SK-N-SH (cell line): ENCODE measurements at regions not wholly inside any gene's neighbourhood (a gene's known extent, or its start where the extent isn't known, plus 50 kb on each side); places are given as distances from the start of the nearest gene placed in this dataset.

Source experiments
- CTCF ChIA-PET: fragments of 300-600, 350-600 bp; formaldehyde crosslinking; extraction: SDS; loops from one replicate; lab custom pipeline; 2021; lab: Yijun Ruan, JAX
- POLR2A ChIA-PET: fragments of 350-600 bp; sonication (Branson Sonifier 250); formaldehyde crosslinking; extraction: SDS; loops from one replicate; lab custom pipeline; 2020; ENCODE audit warnings: antibody characterized with exemption, inconsistent platforms; lab: Yijun Ruan, JAX
- DNase-seq: peaks from one replicate; pipeline ENCODE4 v3.0.0; 2012
- H2AFZ ChIP-seq: fragments of 200-600 bp; sonication (generic); 2 replicates; pipeline ENCODE4 v1.8.1; 2016; ENCODE audit warnings: antibody characterized with exemption, mild to moderate bottlenecking, low read depth
- H3F3A ChIP-seq: fragments of 200-600 bp; sonication (generic); replicated peaks from 2 replicates; pipeline ENCODE3; 2016; ENCODE audit warnings: antibody characterized with exemption, mild to moderate bottlenecking; ENCODE audit not compliant: insufficient read depth
- H3K27ac ChIP-seq, 2 experiments: fragments of 200-500 bp in 1 of 2; fragments of 200-600 bp in 1 of 2; sonication (Bioruptor generic) in 1 of 2; sonication (generic), shearing (Covaris generic) in 1 of 2; 2 replicates each; pipeline versions ENCODE4 v1.5.1 to v1.6.1; 2014 to 2016; ENCODE audit warnings: low read depth in 2 of 2, inconsistent platforms in 1 of 2, low read length in 1 of 2, mild to moderate bottlenecking in 1 of 2, mixed read lengths in 1 of 2
- H3K27me3 ChIP-seq: fragments of 200-600 bp; sonication (generic), shearing (Covaris generic); 2 replicates; pipeline ENCODE4 v1.6.1; 2016; ENCODE audit warnings: mixed run types; ENCODE audit not compliant: insufficient read depth
- H3K36me3 ChIP-seq, 2 experiments: fragments of 200-500 bp in 1 of 2; fragments of 200-600 bp in 1 of 2; sonication (Bioruptor generic) in 1 of 2; sonication (generic) in 1 of 2; replicated peaks in 1 of 2; 2 replicates each; pipeline versions ENCODE3 to v1.5.1; 2014 to 2016; ENCODE audit warnings: low read length in 1 of 2, mild to moderate bottlenecking in 1 of 2; ENCODE audit not compliant: insufficient read depth in 2 of 2, control insufficient read depth in 1 of 2
- H3K4me1 ChIP-seq, 2 experiments: fragments of 200-500 bp in 1 of 2; fragments of 200-600 bp in 1 of 2; sonication (Bioruptor generic) in 1 of 2; sonication (generic), shearing (Covaris generic) in 1 of 2; 2 replicates each; pipeline versions ENCODE4 v1.5.1 to v1.6.1; 2014 to 2016; ENCODE audit warnings: low read depth in 1 of 2, low read length in 1 of 2, mixed run types in 1 of 2; ENCODE audit not compliant: insufficient read depth in 2 of 2, control insufficient read depth in 1 of 2
- H3K4me2 ChIP-seq: fragments of 200-600 bp; sonication (generic), shearing (Covaris generic); 2 replicates; pipeline ENCODE4 v1.6.1; 2017; ENCODE audit warnings: mixed run types
- H3K4me3 ChIP-seq, 2 experiments: fragments of 200-500 bp in 1 of 2; fragments of 200-600 bp in 1 of 2; sonication (Bioruptor generic) in 1 of 2; sonication (generic), shearing (Covaris generic) in 1 of 2; 2 replicates each; pipeline versions ENCODE4 v1.5.1 to v1.8.1; 2014 to 2016; ENCODE audit warnings: low read depth in 2 of 2, inconsistent platforms in 1 of 2, low read length in 1 of 2, mild to moderate bottlenecking in 1 of 2, mixed read lengths in 1 of 2, moderate library complexity in 1 of 2
- H3K79me2 ChIP-seq: fragments of 200-600 bp; sonication (generic); 2 replicates; pipeline ENCODE4 v1.8.1; 2017; ENCODE audit warnings: mild to moderate bottlenecking; ENCODE audit not compliant: insufficient read depth
- H3K9ac ChIP-seq: fragments of 200-600 bp; sonication (generic); 2 replicates; pipeline ENCODE4 v1.6.1; 2017; ENCODE audit warnings: mixed run types
- H3K9me2 ChIP-seq: fragments of 200-600 bp; sonication (generic); 2 replicates; pipeline ENCODE4 v1.6.1; 2017; ENCODE audit warnings: mixed run types
- H3K9me3 ChIP-seq: fragments of 200-600 bp; sonication (generic); 2 replicates; pipeline ENCODE4 v1.6.1; 2017; ENCODE audit warnings: mixed run types, mild to moderate bottlenecking, moderate library complexity
- H4K20me1 ChIP-seq: fragments of 200-600 bp; sonication (generic); 2 replicates; pipeline ENCODE4 v1.6.1; 2017; ENCODE audit warnings: mild to moderate bottlenecking, mixed run types; ENCODE audit not compliant: insufficient read depth
- CHD2 ChIP-seq: fragments of 150-350 bp; IDR thresholded peaks from 2 replicates; pipeline ENCODE4 v1.6.1; 2018; ENCODE audit warnings: low read length; ENCODE audit not compliant: partially characterized antibody
- GABPA ChIP-seq: IDR thresholded peaks from 2 replicates; pipeline ENCODE4 v1.4.0; 2012; ENCODE audit warnings: low read depth, mild to moderate bottlenecking
- MEF2A ChIP-seq: IDR thresholded peaks from 2 replicates; pipeline ENCODE4 v1.4.0; 2012; ENCODE audit warnings: low read depth, borderline replicate concordance
- NFIC ChIP-seq: IDR thresholded peaks from 2 replicates; pipeline ENCODE4 v1.4.0; 2012; ENCODE audit warnings: borderline replicate concordance
- PBX3 ChIP-seq: IDR thresholded peaks from 2 replicates; pipeline ENCODE4; 2012
- SMC3 ChIP-seq: IDR thresholded peaks from 2 replicates; pipeline ENCODE4 v1.6.1; 2012; ENCODE audit warnings: low read depth, low read length, improper control_type of control experiment
- TCF12 ChIP-seq: IDR thresholded peaks from 2 replicates; pipeline ENCODE4 v1.4.0; 2012
- USF1 ChIP-seq: IDR thresholded peaks from 2 replicates; pipeline ENCODE4 v1.4.0; 2012; ENCODE audit warnings: low read depth, borderline replicate concordance
- USF2 ChIP-seq: fragments of 150-350 bp; IDR thresholded peaks from 2 replicates; pipeline ENCODE4 v1.6.1; 2017; ENCODE audit warnings: antibody characterized with exemption, low read length, low read depth, borderline replicate concordance
- ZBTB33 ChIP-seq: IDR thresholded peaks from 2 replicates; pipeline ENCODE4 v1.4.0; 2012; ENCODE audit warnings: low read depth, borderline replicate concordance
- WGBS: methylation state at CpG from one replicate; pipeline ENCODE4 v1.1.6; 2017; ENCODE audit warnings: low lambda C conversion rate; 5-methylcytosine and 5-hydroxymethylcytosine counted together

GRCh38 chr21:39066829-39067780, 116.1 kb downstream of the PSMG1 start:
- 72% methylated on average over 12 of the region's 12 CpGs for WGBS
- no peaks in the 10 kb centered on the region for H3K9me3 ChIP-seq
- H3K27ac ChIP-seq = no peak overlapping the region
- H2AFZ ChIP-seq = no peak overlapping the region
- H3K9ac ChIP-seq = no peak overlapping the region
- H3K79me2 ChIP-seq = no peaks in the 10 kb centered on the region
- no peaks in the 10 kb centered on the region for H4K20me1 ChIP-seq
- no peaks in the 10 kb centered on the region for H3K27me3 ChIP-seq
- no peak overlapping the region for H3K4me3 ChIP-seq
- no peaks in the 10 kb centered on the region for H3K36me3 ChIP-seq
- no peak overlapping the region for H3K4me2 ChIP-seq
- no peaks in the 10 kb centered on the region; a peak in 1 of 4 replicates for H3K4me1 ChIP-seq
- no peaks in the 10 kb centered on the region for H3F3A ChIP-seq
- TF ChIP-seq SMC3 = no peak
- no peak for TF ChIP-seq GABPA
- no peak for TF ChIP-seq PBX3
- CTCF ChIA-PET = no interaction called here
- H3K9me2 ChIP-seq = no peaks in the 10 kb centered on the region
- DNase-seq = no peak
- POLR2A ChIA-PET = no interaction called here

GRCh38 chr21:39065917-39066316, 117.3 kb downstream of the PSMG1 start:
- POLR2A ChIA-PET = no interaction called here
- H3K79me2 ChIP-seq = no peaks in the 10 kb centered on the region
- H3K27ac ChIP-seq = no peak overlapping the region
- no peaks in the 10 kb centered on the region for H3K9me2 ChIP-seq
- CTCF ChIA-PET = no interaction called here
- no peak overlapping the region for H2AFZ ChIP-seq
- H3K9me3 ChIP-seq = no peaks in the 10 kb centered on the region
- no peaks in the 10 kb centered on the region for H4K20me1 ChIP-seq
- no peaks in the 10 kb centered on the region for H3F3A ChIP-seq
- no peak for TF ChIP-seq CHD2
- no peak for TF ChIP-seq ZBTB33
- no peak for TF ChIP-seq MEF2A
- TF ChIP-seq USF1 = no peak
- TF ChIP-seq USF2 = no peak
- no peak for TF ChIP-seq TCF12
- no peak for TF ChIP-seq NFIC
- no peaks in the 10 kb centered on the region for H3K36me3 ChIP-seq
- no peak overlapping the region for H3K4me3 ChIP-seq
- no peak overlapping the region for H3K9ac ChIP-seq
- H3K27me3 ChIP-seq = no peaks in the 10 kb centered on the region
- DNase-seq = no peak
- H3K4me2 ChIP-seq = no peak overlapping the region
- 84% methylated on average over 2 of the region's 2 CpGs for WGBS
- no peaks in the 10 kb centered on the region; a peak in 1 of 4 replicates for H3K4me1 ChIP-seq
